Osteoblast (primary cell): ENCODE measurements at regions not wholly inside any gene's neighbourhood (a gene's known extent, or its start where the extent isn't known, plus 50 kb on each side); places are given as distances from the start of the nearest gene placed in this dataset.

ENCODE experiments used
- DNase-seq: peaks from one replicate; pipeline ENCODE4 v3.0.0; 2011; ENCODE audit warnings: low spot score, mixed read lengths; ENCODE audit not compliant: insufficient read length; ENCODE audit errors: missing footprints
- H2AFZ ChIP-seq: 2 replicates; pipeline ENCODE4 v1.6.0; 2011; ENCODE audit warnings: mild to moderate bottlenecking, low read length
- H3K27ac ChIP-seq: 2 replicates; pipeline ENCODE4 v1.5.1; 2011; ENCODE audit warnings: mild to moderate bottlenecking, low read depth, low read length, moderate library complexity
- H3K27me3 ChIP-seq: 2 replicates; pipeline ENCODE4 v1.6.0; 2012; ENCODE audit warnings: mild to moderate bottlenecking, control low read depth, inconsistent platforms, low read length, moderate library complexity; ENCODE audit not compliant: insufficient read depth
- H3K36me3 ChIP-seq: 2 replicates; pipeline ENCODE4 v1.5.1; 2011; ENCODE audit warnings: mild to moderate bottlenecking, low read length, control low read depth, moderate library complexity; ENCODE audit not compliant: insufficient read depth
- H3K4me1 ChIP-seq: 2 replicates; pipeline ENCODE4 v1.5.1; 2011; ENCODE audit warnings: mild to moderate bottlenecking, low read length, control low read depth, moderate library complexity; ENCODE audit not compliant: insufficient read depth
- H3K4me2 ChIP-seq: 2 replicates; pipeline ENCODE4 v1.6.0; 2011; ENCODE audit warnings: mild to moderate bottlenecking, low read length; ENCODE audit not compliant: insufficient read depth
- H3K4me3 ChIP-seq: fragments of 200-600 bp; sonication (generic); 3 replicates; pipeline ENCODE4 v1.5.1; 2012; ENCODE audit warnings: mild to moderate bottlenecking, low read length, inconsistent platforms; ENCODE audit not compliant: insufficient read depth
- H3K79me2 ChIP-seq: 2 replicates; pipeline ENCODE4 v1.6.0; 2012; ENCODE audit warnings: mild to moderate bottlenecking, low read length, control low read depth, inconsistent platforms; ENCODE audit not compliant: insufficient read depth
- H3K9me3 ChIP-seq: 2 replicates; pipeline ENCODE4 v1.5.1; 2011; ENCODE audit warnings: low read depth, low read length, control low read depth
- H4K20me1 ChIP-seq: 2 replicates; pipeline ENCODE4 v1.6.0; 2012; ENCODE audit warnings: mild to moderate bottlenecking, low read length, control low read depth; ENCODE audit not compliant: insufficient read depth
- CTCF ChIP-seq: IDR thresholded peaks from 2 replicates; pipeline ENCODE4 v1.5.1; 2011; ENCODE audit warnings: mild to moderate bottlenecking, low read depth, low read length, moderate library complexity; ENCODE audit errors: extremely low read depth

GRCh38 chr15:66982816-66983215, 82.6 kb upstream of the SMAD3 start:
- H2AFZ ChIP-seq, result no peak overlapping the region
- H3K4me2 ChIP-seq, result no peak overlapping the region
- H3K27me3 ChIP-seq, result no peaks in the 10 kb centered on the region
- no peaks in the 10 kb centered on the region for H3K79me2 ChIP-seq
- H3K4me3 ChIP-seq, result no peak overlapping the region
- H4K20me1 ChIP-seq, result no peaks in the 10 kb centered on the region
- H3K27ac ChIP-seq, result no peak overlapping the region
- H3K36me3 ChIP-seq, result no peaks in the 10 kb centered on the region
- no peaks in the 10 kb centered on the region for H3K4me1 ChIP-seq
- no peak for TF ChIP-seq CTCF
- no peaks in the 10 kb centered on the region for H3K9me3 ChIP-seq
- DNase-seq, result no peak

- no peak overlapping the region for H2AFZ ChIP-seq
- no peaks in the 10 kb centered on the region for H4K20me1 ChIP-seq
- H3K27me3 ChIP-seq, result no peaks in the 10 kb centered on the region
- H3K4me1 ChIP-seq, result no peaks in the 10 kb centered on the region
- no peaks in the 10 kb centered on the region for H3K79me2 ChIP-seq
- no peak overlapping the region for H3K4me2 ChIP-seq
- H3K36me3 ChIP-seq, result no peaks in the 10 kb centered on the region
- no peak for TF ChIP-seq CTCF
- DNase-seq, result no peak
- H3K9me3 ChIP-seq, result no peaks in the 10 kb centered on the region
- no peak overlapping the region for H3K27ac ChIP-seq
- H3K4me3 ChIP-seq, result no peak overlapping the region
These were observed 79.7 kb upstream of the SMAD3 start for GRCh38 chr15:66985653-66986052.

- no peaks in the 10 kb centered on the region for H3K79me2 ChIP-seq
- H3K4me3 ChIP-seq, result no peak overlapping the region
- no peak for TF ChIP-seq CTCF
- H3K4me1 ChIP-seq, result no peaks in the 10 kb centered on the region
- H3K4me2 ChIP-seq, result no peak overlapping the region
- no peaks in the 10 kb centered on the region for H4K20me1 ChIP-seq
- no peak overlapping the region for H3K27ac ChIP-seq
- H3K27me3 ChIP-seq, result no peaks in the 10 kb centered on the region
- no peaks in the 10 kb centered on the region for H3K36me3 ChIP-seq
- no peak overlapping the region for H2AFZ ChIP-seq
- DNase-seq, result no peak
- no peaks in the 10 kb centered on the region for H3K9me3 ChIP-seq
These were observed 78.5 kb upstream of the SMAD3 start for GRCh38 chr15:66986951-66987350.

GRCh38 chr15:66993090-66993489, 72.3 kb upstream of the SMAD3 start:
- Histone ChIP-seq H3K4me2 (no peak overlapping the region), H3K36me3 (no peaks in the 10 kb centered on the region), H3K27ac (no peak overlapping the region), H4K20me1 (no peaks in the 10 kb centered on the region), H3K9me3 (no peaks in the 10 kb centered on the region), H3K27me3 (no peaks in the 10 kb centered on the region), H3K79me2 (no peaks in the 10 kb centered on the region), H3K4me3 (no peak overlapping the region), H3K4me1 (peaks cover 34% of the 10 kb centered on the region), H2AFZ (no peak overlapping the region)
- no peak for TF ChIP-seq CTCF
- DNase-seq, result no peak
